Breast epithelium (tissue), 3 donors: ENCODE measurements at regions not wholly inside any gene's neighbourhood (a gene's known extent, or its start where the extent isn't known, plus 50 kb on each side); places are given as distances from the start of the nearest gene placed in this dataset.

Experiments used
- CTCF ChIP-seq, 3 donors: fragments of 450-650 bp; IDR thresholded peaks; one replicate each; pipeline ENCODE4 v1.5.1; 2016 to 2017; ENCODE audit warnings: antibody characterized with exemption in 3 of 3, mild to moderate bottlenecking in 3 of 3, moderate library complexity in 3 of 3
- POLR2A ChIP-seq: fragments of 450-650 bp; IDR thresholded peaks from one replicate; pipeline ENCODE4 v1.6.1; 2016; ENCODE audit warnings: antibody characterized with exemption, mild to moderate bottlenecking, moderate library complexity
- POLR2AphosphoS5 ChIP-seq, 3 donors: sonication (generic); formaldehyde crosslinking; IDR thresholded peaks; one replicate each; pipeline ENCODE4 v1.6.1; 2017; ENCODE audit warnings: antibody characterized with exemption in 3 of 3

- TF ChIP-seq CTCF (IDR thresholded peaks at IDR 0.05), result no peak
- no peak for TF ChIP-seq POLR2A
- TF ChIP-seq POLR2AphosphoS5 (IDR thresholded peaks at IDR 0.05), result no peak
These were observed 278.4 kb downstream of the PHF14 start for GRCh38 chr7:11252011-11252607.
